Activated T-cell treated with anti-CD3 and anti-CD28 coated beads, Interleukin-2, amount 50 U/mL, for 72 hours (primary cell): ENCODE measurements at regions not wholly inside any gene's neighbourhood (a gene's known extent, or its start where the extent isn't known, plus 50 kb on each side); places are given as distances from the start of the nearest gene placed in this dataset.

Experiments used
- ATAC-seq, 2 donors: fragments of 150-1000 bp; cut with Tn5 transposase; replicated peaks in 1 of 2; 2 replicates each; pipeline ENCODE4 v1.10.0; 2021; ENCODE audit warnings: moderate library complexity in 2 of 2, mild to moderate bottlenecking in 1 of 2
- DNase-seq, 2 donors: peaks; one replicate each; pipeline ENCODE4 v3.0.0; 2021 to 2022; ENCODE audit warnings: mixed read lengths in 1 of 2
- H3K27ac Mint-ChIP-seq: one replicate; pipeline ENCODE4 v1.8.0; 2022; ENCODE audit warnings: mild to moderate bottlenecking, moderate library complexity, mixed read lengths
- H3K27me3 Mint-ChIP-seq: one replicate; pipeline ENCODE4 v1.8.0; 2022; ENCODE audit warnings: low read depth, mixed read lengths
- H3K36me3 Mint-ChIP-seq, 2 donors: one replicate each; pipeline ENCODE4 v1.8.0; 2022; ENCODE audit warnings: mixed read lengths in 2 of 2, mild to moderate bottlenecking in 1 of 2; ENCODE audit not compliant: insufficient read depth in 2 of 2
- H3K4me1 Mint-ChIP-seq: one replicate; pipeline ENCODE4 v1.8.0; 2022; ENCODE audit warnings: low read depth, mixed read lengths
- H3K4me3 Mint-ChIP-seq, 2 donors: one replicate each; pipeline ENCODE4 v1.8.0; 2022; ENCODE audit warnings: mild to moderate bottlenecking in 2 of 2, mixed read lengths in 2 of 2, moderate library complexity in 2 of 2
- H3K9me3 Mint-ChIP-seq, 2 donors: one replicate each; pipeline ENCODE4 v1.8.0; 2022; ENCODE audit warnings: mixed read lengths in 2 of 2

DNA sequence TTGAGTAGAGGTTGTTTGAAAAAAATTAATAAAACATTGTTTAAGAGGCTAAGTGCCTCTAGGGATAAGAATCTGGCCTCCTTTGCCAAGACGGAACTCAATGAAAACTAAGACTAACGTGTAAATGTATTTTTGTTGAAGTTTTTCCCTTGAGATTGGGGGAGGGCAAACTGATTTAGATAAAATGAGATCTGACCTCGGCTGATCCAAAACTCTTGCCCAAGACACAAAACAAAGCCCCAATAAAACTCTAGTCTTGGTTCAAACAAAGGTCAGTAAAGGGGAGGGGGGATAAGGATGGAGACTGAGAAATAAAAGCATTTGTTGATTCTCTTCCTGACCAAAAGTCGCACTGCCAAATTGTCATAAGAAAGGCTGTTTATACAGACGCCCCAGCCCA lies 134.8 kb upstream of the DPT start:
- Mint-ChIP-seq H3K4me3 (no peak overlapping the region), H3K36me3 (peaks cover 0 to 5% of the 10 kb centered on the region in 2 donors), H3K9me3 (peaks cover 0 to 14% of the 10 kb centered on the region in 2 donors), H3K27me3 (no peaks in the 10 kb centered on the region), H3K27ac (no peak overlapping the region), H3K4me1 (peaks cover 4% of the 10 kb centered on the region)
- no peak for DNase-seq
- ATAC-seq: no peak

DNA sequence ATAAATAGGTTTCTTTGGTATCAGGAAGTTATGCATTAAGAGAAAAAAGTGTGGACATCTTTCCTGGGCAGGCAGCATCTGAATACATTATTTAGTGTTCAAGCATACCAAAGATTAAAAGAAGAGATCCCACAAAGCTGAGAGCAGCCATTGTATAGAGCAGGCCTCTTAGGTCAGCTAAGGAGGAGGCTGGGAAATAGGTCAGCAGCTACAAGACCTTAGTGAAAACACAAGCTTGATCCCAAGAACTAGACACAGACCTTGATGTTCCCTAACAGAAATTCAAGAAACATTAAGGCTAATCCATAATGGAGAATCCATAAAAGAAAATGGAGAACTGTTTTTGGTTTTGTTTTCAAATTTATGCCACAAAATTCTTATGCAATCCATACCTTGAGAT lies 135.3 kb upstream of the DPT start:
- ATAC-seq (no peak), DNase-seq (no peak)
- Mint-ChIP-seq H3K27me3 (no peaks in the 10 kb centered on the region), H3K9me3 (peaks cover 0 to 11% of the 10 kb centered on the region in 2 donors), H3K4me3 (no peak overlapping the region), H3K4me1 (peaks cover 4% of the 10 kb centered on the region), H3K36me3 (peaks cover 0 to 5% of the 10 kb centered on the region in 2 donors), H3K27ac (no peak overlapping the region)

DNA sequence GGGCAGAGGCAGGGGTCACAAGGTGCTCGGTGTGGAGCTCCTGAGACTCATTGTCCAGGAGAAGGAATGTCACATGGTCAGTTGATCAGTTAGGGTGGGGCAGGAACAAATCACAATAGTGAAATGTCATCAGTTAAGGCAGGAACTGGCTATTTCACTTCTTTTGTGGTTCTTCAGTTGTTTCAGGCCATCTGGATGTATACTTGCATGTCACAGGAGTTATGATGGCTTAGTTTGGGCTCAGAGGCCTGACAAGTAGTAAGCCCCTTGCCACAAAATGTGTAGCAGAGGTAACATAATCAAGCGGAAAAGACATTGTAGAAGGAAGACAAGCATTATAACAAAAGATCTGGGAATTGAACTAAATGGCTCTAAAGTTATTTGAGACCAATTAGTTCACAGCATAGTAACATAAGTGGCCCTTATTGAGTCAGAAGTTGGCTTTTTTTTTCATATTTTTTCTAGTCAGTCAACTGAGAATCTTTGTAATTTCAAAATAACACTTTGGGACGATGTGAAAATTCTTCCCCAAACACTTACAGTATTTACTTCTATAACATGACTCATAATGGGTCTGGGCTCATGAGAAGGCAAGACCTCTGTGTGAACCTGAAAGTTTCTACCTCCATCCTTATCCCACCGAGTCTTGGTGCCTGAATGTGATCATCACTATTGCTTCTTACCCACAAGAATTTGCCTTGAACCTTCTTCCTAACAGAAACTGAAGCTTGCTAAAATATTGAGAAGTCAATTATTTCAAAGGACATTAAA lies 137.0 kb upstream of the DPT start:
- Mint-ChIP-seq H3K9me3 (peaks cover 0 to 11% of the 10 kb centered on the region in 2 donors), H3K4me1 (peaks cover 4% of the 10 kb centered on the region), H3K27ac (no peak overlapping the region), H3K4me3 (no peak overlapping the region), H3K27me3 (no peaks in the 10 kb centered on the region), H3K36me3 (peaks cover 0 to 5% of the 10 kb centered on the region in 2 donors)
- peak in 1 of 2 donors; percentile 41 for ATAC-seq
- no peak for DNase-seq

DNA sequence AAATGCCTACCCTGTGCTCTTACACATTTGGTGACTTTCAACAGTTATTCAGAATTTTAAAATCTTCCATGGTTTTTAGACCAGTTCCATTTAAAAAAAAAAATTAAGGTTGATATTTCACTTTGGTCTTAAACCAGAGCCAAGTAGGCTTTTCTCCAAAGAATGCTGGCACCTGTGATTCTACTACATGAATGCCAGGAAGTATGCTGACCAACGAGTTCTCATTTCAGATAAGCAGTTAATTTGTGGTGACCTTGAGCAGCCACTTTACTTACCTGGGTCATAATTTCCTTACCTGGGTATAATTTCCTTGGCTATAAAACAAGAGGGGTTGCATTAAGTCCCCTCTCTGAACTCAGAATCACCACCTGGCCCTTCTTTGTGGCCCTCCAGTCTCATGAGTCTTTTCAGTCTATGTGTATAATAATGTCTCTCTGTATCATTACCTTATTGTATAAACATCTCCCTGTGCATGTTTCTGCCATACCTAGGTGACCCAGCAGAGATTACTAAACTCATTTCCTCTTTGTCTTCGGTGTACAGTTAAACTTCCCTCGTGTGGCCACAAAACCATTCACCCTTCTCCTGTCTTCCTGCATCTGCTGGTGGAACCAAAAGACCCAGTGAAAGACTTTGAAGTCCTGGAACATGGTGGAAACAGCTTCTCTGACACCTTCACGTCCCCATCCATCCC lies 139.1 kb upstream of the DPT start:
- Mint-ChIP-seq H3K27ac (no peak overlapping the region), H3K36me3 (peaks cover 0 to 5% of the 10 kb centered on the region in 2 donors), H3K4me3 (no peak overlapping the region), H3K4me1 (peaks cover 4% of the 10 kb centered on the region), H3K27me3 (no peaks in the 10 kb centered on the region), H3K9me3 (peaks cover 0 to 13% of the 10 kb centered on the region in 2 donors)
- ATAC-seq: no peak
- DNase-seq: no peak

DNA sequence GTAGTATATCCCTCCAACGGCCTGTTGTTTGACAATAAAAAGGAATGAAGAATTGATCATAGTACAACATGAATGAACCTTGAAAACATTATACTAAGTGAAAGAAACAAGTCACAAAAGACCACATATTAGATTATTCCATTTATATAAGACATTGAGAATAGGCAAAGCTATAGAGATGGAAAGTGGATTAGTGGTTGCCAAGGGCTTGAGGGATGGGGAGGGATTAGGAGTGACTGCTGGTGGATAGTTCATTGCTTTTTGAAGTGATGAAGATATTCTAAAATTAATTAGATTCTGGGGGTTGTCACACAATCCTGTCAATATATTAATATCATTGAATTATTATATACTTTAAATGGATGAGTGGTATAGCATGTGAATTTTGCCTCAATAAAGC lies 142.5 kb upstream of the DPT start:
- Mint-ChIP-seq H3K4me3 (no peak overlapping the region), H3K36me3 (no peaks in the 10 kb centered on the region), H3K4me1 (peaks cover 4% of the 10 kb centered on the region), H3K9me3 (peaks cover 0 to 5% of the 10 kb centered on the region in 2 donors), H3K27me3 (no peaks in the 10 kb centered on the region), H3K27ac (no peak overlapping the region)
- ATAC-seq: no peak
- DNase-seq: no peak

DNA sequence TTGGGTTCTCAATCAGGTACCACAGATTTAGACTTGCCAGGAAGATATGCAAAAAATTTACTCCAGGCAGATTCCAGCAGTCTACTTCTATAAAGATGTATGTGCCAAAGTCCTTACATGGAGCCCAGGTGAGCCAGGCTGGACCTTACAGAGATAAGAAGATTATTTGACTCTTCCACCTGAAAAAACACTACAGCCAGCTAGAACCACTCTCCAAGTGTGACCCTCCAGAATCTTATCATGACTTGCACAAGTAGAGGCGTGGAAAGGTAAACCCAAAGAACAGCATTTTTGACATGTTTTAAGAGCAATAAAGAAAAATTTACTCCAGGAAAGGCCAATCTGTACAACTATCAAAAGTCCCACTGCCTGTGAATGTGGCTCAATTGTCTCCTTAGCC lies 146.8 kb upstream of the DPT start:
- no peak for DNase-seq
- no peaks in the 10 kb centered on the region for H3K36me3 Mint-ChIP-seq

DNA sequence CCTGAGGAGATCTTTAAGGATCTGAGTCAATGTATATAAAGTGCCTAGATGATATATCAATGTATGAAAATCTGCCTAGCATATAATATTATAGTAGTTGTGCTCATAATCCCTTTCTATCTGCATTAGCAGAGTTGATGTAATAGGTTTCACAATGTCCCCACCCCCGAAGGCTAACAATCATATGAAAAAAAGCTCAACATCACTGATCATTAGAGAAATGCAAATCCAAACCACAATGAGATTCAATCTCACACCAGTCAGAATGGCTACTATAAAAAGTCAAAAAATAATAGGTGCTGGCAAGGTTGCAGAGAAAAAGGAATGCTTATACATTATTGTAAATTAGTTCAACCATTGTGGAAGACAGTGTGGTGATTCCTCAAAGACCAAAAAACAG lies 147.8 kb upstream of the DPT start:
- peaks cover 0 to 2% of the 10 kb centered on the region in 2 donors for H3K9me3 Mint-ChIP-seq
- H3K4me1 Mint-ChIP-seq: no peaks in the 10 kb centered on the region
- DNase-seq: no peak
- no peaks in the 10 kb centered on the region for H3K36me3 Mint-ChIP-seq
- ATAC-seq: no peak
- no peak overlapping the region for H3K27ac Mint-ChIP-seq
- H3K4me3 Mint-ChIP-seq: no peak overlapping the region
- peaks cover 6% of the 10 kb centered on the region for H3K27me3 Mint-ChIP-seq

More for the DNA sequence above, 146.8 kb upstream of the DPT start:
- no peak for ATAC-seq
- H3K4me1 Mint-ChIP-seq: no peaks in the 10 kb centered on the region
- peaks cover 0 to 2% of the 10 kb centered on the region in 2 donors for H3K9me3 Mint-ChIP-seq
- no peak overlapping the region for H3K27ac Mint-ChIP-seq
- H3K27me3 Mint-ChIP-seq: no peaks in the 10 kb centered on the region
- no peak overlapping the region for H3K4me3 Mint-ChIP-seq

DNA sequence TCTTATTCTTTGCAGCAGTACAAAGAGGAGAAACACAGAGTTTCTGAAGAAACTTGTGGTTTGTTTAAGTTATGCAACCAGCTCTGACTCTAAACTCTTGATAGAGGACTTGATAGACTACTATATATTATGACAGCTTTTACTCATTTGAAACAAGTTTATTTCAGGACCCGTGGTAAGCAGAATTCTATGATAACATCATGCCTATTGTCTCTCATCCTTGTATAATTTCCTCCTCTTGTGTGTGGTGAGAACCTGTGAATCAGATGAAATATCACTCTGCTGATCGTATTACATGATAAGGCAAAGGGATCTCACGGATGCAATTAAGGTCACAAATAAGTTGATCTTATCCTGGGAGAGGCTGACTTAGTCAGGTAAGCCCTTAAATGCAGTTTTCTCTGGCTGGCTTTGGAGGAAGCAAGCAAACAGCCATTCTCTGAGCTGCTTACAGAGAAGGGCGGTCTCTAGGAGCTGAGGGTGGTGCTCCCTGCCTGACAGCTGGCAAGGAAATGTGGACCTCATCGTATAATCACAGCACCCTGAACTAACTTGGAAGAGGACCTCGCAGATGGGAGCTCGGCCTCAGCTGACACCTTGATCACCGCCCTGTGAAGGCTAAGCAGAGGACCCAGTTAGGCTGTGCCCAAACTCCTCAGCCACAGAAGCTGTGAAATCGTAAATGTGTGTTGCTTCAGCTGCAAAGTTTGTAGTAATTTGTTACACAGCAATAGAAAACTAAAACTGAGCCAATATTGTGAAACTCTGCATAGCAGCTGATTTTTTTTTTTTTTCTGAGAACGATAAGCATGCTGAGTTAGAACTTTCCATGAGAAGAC lies 151.1 kb upstream of the DPT start:
- peaks cover 11% of the 10 kb centered on the region for H3K27me3 Mint-ChIP-seq
- no peak overlapping the region for H3K27ac Mint-ChIP-seq
- H3K9me3 Mint-ChIP-seq: peaks cover 0 to 2% of the 10 kb centered on the region in 2 donors
- no peaks in the 10 kb centered on the region for H3K4me1 Mint-ChIP-seq
- ATAC-seq: no peak
- H3K36me3 Mint-ChIP-seq: no peaks in the 10 kb centered on the region
- H3K4me3 Mint-ChIP-seq: no peak overlapping the region
- DNase-seq: no peak

DNA sequence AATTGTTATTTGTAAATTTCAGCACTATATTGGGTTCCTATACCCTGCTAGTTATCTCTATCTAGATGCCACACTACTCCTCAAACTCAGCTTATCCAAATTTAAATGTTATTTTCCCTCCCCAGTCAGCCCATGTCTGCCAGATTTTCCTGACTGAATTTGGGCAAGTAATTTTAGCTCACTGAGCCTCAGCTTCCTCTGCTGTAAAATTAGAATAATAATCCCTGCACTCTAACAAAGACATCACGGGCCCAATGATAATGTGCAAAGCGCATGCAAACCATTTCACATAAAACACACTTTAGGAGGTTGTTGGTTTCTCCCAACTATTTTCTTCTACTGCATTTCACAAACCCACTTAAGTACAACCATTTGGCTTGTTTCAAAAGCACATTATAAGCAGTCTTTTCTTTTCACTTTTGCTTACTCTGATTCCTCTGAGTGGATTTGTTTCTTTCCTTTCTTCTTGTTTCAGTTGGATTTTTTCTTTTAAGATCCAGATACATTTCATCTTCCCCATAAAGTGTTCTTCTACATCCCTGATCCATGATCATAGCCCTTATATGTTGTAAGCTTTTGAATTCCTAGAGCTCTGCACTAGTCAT lies 152.8 kb upstream of the DPT start:
- Mint-ChIP-seq H3K36me3 (peaks cover 0 to 2% of the 10 kb centered on the region in 2 donors), H3K4me3 (no peak overlapping the region), H3K27ac (no peak overlapping the region), H3K4me1 (no peaks in the 10 kb centered on the region), H3K9me3 (peaks cover 0 to 4% of the 10 kb centered on the region in 2 donors), H3K27me3 (peaks cover 11% of the 10 kb centered on the region)
- DNase-seq: no peak
- ATAC-seq: no peak

DNA sequence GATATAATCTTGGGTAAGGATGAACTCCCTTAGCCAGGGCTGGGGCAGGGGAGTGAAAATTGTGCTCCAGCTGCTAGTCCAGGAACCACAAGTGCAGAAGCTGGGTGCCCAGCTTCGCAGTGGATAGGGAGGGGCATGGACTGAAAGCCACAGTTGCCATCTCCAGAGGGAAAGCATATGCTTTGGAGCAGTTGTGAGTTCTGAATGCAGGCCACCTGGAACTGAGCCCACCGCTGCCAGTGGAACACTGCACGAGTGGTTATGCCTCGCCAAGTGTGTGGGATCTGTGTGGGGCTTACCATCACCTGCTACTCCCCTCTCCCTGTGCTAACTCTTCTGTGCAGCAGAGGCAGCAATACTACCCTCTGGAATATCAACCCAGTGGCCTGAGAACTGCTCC lies 158.4 kb upstream of the DPT start:
- H3K9me3 Mint-ChIP-seq: peaks cover 0 to 4% of the 10 kb centered on the region in 2 donors
- no peak for ATAC-seq
- H3K4me1 Mint-ChIP-seq: no peaks in the 10 kb centered on the region
- no peak for DNase-seq
- H3K27me3 Mint-ChIP-seq: no peaks in the 10 kb centered on the region
- H3K27ac Mint-ChIP-seq: no peak overlapping the region
- no peak overlapping the region for H3K4me3 Mint-ChIP-seq
- peaks cover 0 to 2% of the 10 kb centered on the region in 2 donors for H3K36me3 Mint-ChIP-seq

DNA sequence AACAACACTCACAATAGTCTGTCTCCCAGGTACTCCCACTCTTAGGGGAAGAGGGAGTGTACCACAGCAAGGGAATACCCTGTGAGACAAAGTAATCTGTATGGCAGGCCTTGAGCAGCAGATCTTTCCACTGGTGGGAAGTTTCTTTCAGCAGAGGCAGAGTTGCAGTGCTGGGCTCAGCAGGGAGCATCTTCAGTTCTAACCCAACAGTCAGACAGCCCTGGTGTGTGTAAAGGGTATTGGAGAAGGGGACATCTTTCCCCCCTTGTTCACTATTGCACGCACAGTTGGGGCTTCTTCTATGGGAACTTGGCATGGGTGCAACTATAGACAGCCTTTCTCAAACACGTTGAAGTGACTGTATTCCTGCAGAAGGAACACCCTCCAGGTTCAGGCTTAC lies 159.4 kb upstream of the DPT start:
- peaks cover 0 to 4% of the 10 kb centered on the region in 2 donors for H3K9me3 Mint-ChIP-seq
- H3K4me1 Mint-ChIP-seq: no peaks in the 10 kb centered on the region
- no peak overlapping the region for H3K4me3 Mint-ChIP-seq
- no peak overlapping the region for H3K27ac Mint-ChIP-seq
- no peak for DNase-seq
- peaks cover 0 to 2% of the 10 kb centered on the region in 2 donors for H3K36me3 Mint-ChIP-seq
- ATAC-seq: no peak
- peaks cover 8% of the 10 kb centered on the region for H3K27me3 Mint-ChIP-seq

DNA sequence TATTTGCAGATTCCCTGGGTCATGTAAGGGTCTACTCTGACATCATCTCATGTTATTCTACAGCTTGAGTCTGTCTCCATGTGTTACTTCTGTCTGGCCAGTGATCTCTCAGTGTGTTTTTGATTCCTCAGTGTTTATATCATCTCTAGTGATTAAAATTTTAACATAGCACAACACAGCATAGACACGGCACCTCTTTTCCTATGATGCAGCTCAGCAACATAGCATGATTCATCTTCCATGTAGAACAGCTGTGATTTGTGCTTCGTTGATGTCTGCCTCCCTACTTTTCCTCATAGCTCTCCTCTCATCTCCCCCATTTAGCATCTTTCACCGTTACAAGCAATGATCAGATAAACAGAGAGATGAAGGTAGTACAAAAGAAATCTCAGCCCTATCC lies 163.9 kb upstream of the DPT start:
- H3K4me3 Mint-ChIP-seq: no peak overlapping the region
- H3K36me3 Mint-ChIP-seq: no peaks in the 10 kb centered on the region
- ATAC-seq: no peak
- H3K27ac Mint-ChIP-seq: no peak overlapping the region
- H3K4me1 Mint-ChIP-seq: no peaks in the 10 kb centered on the region
- DNase-seq: no peak
- H3K9me3 Mint-ChIP-seq: no peaks in the 10 kb centered on the region
- peaks cover 37% of the 10 kb centered on the region for H3K27me3 Mint-ChIP-seq

DNA sequence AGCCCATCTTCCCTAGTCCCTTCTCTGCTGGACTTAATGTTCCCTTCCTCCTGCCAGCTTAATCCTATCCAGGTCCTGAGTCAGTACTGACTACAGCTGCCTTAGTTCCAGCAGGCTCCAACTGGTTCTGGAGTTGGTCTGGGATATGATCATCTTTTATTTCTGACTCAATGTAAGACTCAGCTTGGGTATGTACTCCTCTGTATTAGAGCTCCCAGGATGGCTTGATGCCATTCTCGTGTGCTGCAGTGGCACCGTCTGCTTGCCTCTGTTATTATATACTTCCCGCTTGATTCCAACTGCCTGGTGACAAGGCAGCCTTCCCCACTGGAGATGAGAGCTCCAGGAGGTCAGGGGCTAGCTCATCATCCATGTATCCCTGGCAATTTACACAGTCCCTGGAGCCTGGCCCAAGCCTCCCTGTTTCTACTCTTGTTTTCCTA lies 164.4 kb upstream of the DPT start:
- DNase-seq: no peak
- Mint-ChIP-seq H3K9me3 (no peaks in the 10 kb centered on the region), H3K27me3 (peaks cover 40% of the 10 kb centered on the region), H3K27ac (no peak overlapping the region), H3K4me1 (no peaks in the 10 kb centered on the region), H3K4me3 (no peak overlapping the region), H3K36me3 (no peaks in the 10 kb centered on the region)
- ATAC-seq: no peak
